Spinal cord (tissue), 9 donors: ENCODE measurements at regions not wholly inside any gene's neighbourhood (a gene's known extent, or its start where the extent isn't known, plus 50 kb on each side); places are given as distances from the start of the nearest gene placed in this dataset.
A peak's percentile ranks its signal among the peaks of the same experiment; 100 is the strongest.

Experiments
- DNase-seq, 6 donors: peaks; one replicate each; pipeline versions ENCODE4 v3.0.0 to v3.0.0-alpha.2; 2013 to 2015; ENCODE audit warnings: low spot score in 6 of 6, low read depth in 4 of 6
- H3K27ac ChIP-seq: one replicate; pipeline ENCODE4 v1.5.1; 2013; ENCODE audit warnings: low read depth, low read length, control low read depth
- H3K27me3 ChIP-seq: one replicate; pipeline ENCODE4 v1.6.1; 2013; ENCODE audit warnings: low read length; ENCODE audit not compliant: control insufficient read depth, insufficient read depth
- H3K36me3 ChIP-seq: one replicate; pipeline ENCODE4 v1.6.1; 2013; ENCODE audit warnings: low read length; ENCODE audit not compliant: control insufficient read depth, insufficient read depth
- H3K4me1 ChIP-seq: one replicate; pipeline ENCODE4 v1.6.1; 2013; ENCODE audit warnings: low read length; ENCODE audit not compliant: control insufficient read depth, insufficient read depth
- H3K4me3 ChIP-seq: one replicate; pipeline ENCODE4 v1.5.1; 2013; ENCODE audit warnings: low read depth, low read length, control low read depth
- H3K9me3 ChIP-seq: one replicate; pipeline ENCODE4 v1.6.1; 2013; ENCODE audit warnings: low read length; ENCODE audit not compliant: control insufficient read depth, insufficient read depth
- WGBS: methylation state at CpG from one replicate; pipeline ENCODE4 v1.1.5; 2013; ENCODE audit warnings: missing lambda C conversion rate; ENCODE audit not compliant: insufficient coverage; 5-methylcytosine and 5-hydroxymethylcytosine counted together
- donor health status: healthy.

DNA sequence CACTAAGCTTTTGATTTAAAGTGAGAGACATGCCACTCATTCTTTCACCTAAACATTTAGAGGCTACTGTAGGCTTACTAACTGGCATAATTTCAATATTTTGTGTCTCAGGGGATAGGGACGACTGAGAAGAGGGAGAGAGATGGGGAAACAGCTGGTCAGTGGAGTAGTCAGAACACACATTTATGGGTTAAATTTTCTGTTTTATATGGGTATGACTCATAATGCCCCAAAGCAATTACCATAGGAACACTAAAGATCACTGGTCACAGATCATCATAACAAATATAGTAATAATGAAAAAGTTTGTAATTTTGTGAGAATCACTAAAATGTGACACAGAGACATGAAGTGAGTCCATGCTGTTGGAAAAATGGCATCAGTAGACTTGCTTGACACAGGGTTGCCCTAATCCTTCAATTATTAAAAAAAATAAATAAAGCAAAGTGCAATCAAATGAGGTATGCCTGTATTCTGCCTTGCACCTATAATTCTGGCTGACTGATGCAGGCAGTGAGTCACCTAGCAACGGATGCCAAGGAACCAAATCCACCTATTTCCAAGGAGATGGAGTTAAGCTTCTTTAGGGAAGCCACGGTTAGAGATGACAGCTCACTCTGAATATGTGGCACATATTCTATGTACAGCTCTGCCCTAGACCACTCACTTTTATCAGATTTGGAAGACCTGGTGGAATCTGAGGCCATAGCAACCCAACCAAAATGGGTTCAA lies 166.1 kb downstream of the MARCHF11 start:
- Histone ChIP-seq H3K4me1 (no peaks in the 10 kb centered on the region), H3K4me3 (no peak overlapping the region), H3K27ac (no peak overlapping the region), H3K27me3 (no peaks in the 10 kb centered on the region), H3K9me3 (no peaks in the 10 kb centered on the region), H3K36me3 (no peaks in the 10 kb centered on the region)
- 83% methylated on average over 1 of the region's 3 CpGs for WGBS
- DNase-seq: no peak

DNA sequence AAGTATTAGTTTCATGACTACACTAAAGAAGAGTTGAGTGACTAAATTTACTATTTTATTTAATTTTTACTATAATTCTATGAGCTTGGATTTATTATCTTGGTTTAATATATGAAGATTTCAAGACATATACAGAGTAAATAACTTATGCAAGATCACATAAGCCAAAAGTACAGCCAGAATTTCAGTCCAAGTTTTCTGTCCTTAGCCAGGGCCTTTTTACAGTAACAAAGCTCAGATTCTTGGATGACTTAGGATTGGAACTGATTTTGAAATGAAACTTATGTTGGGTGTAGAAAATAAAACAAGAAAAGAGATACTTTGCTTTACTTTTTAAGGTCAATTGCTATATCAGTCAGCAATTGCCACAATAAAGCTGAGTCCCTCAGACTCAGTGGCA lies 170.3 kb downstream of the MARCHF11 start:
- Histone ChIP-seq H3K4me1 (no peaks in the 10 kb centered on the region), H3K9me3 (no peaks in the 10 kb centered on the region), H3K4me3 (no peak overlapping the region), H3K27ac (no peak overlapping the region), H3K36me3 (no peaks in the 10 kb centered on the region), H3K27me3 (no peaks in the 10 kb centered on the region)
- DNase-seq: no peak

DNA sequence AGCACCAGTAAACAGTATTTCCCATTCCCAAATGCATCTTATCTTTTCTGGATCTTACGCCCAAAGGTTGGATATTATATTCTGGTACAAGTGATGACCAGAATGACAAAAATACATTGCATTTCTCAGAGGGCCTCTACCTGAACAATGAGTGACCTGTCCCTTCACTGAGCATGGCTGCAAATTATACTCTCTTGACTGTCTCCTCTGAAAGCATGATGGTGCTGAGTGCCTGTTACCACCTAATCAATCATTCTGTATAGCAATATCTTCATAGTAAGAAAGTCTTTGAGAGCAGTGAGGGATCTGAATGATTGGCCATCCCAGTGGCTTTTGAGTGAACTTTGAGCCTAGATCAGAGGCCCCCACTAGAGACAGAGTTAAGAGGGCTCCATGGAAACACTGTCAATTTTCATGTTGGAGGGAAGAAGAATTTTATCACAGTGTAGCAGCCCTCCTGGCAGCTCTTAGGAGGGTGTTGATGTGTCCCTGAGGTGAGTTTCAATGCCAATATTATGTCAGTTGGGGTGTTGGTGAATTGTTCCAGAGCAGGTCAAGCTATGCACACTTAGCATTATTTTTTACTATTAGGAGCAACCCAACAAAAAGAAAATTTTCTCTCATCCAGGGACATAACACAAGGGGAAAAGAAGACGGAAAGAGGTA lies 171.7 kb downstream of the MARCHF11 start:
- no peak overlapping the region for H3K4me3 ChIP-seq
- H3K4me1 ChIP-seq: no peaks in the 10 kb centered on the region
- no peaks in the 10 kb centered on the region for H3K36me3 ChIP-seq
- no CpG with 5 or more reads among the region's 2 CpGs for WGBS
- no peaks in the 10 kb centered on the region for H3K9me3 ChIP-seq
- DNase-seq: no peak
- no peaks in the 10 kb centered on the region for H3K27me3 ChIP-seq
- no peak overlapping the region for H3K27ac ChIP-seq

DNA sequence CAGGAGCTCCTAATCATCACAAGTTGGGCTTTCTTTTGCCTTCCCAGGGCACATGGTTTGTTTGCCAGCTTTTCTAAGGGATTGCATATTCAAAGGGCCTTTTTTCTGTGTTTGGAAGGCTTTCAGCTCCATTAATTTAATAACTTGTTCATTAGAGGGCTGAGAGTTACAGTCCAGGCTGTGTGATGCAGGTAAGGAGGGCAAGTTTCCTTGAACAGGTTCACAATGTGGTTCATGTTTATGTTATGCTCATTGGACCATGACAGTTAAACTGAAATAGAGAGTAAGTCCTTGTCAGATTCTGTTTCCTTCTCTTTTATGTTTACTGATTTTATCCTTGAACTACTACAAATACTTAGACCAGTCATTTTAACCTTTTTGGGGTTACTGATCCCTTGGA lies 174.4 kb downstream of the MARCHF11 start:
- Histone ChIP-seq H3K9me3 (no peaks in the 10 kb centered on the region), H3K36me3 (no peaks in the 10 kb centered on the region), H3K4me3 (no peak overlapping the region), H3K27ac (no peak overlapping the region), H3K27me3 (no peaks in the 10 kb centered on the region), H3K4me1 (no peaks in the 10 kb centered on the region)
- DNase-seq: peak in 1 of 6 donors; percentile 5

DNA sequence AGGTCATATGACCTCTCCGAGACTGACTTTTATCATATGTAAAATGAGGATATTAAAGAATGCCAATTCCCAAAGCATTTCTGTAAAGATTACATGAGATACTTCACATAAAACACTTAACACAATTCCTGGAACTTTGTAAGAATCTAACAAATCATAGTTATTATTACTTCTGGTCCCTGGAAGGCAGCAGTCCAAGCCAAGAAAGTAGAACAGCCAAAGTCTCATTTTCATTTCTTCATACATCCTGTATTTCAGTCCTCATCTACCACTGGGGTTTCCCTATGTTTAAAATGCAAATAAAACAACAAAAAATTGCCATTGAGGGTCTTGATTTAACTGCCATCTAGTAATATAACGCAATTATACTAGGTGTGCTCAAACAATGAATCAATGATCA lies 179.5 kb downstream of the MARCHF11 start:
- H3K27ac ChIP-seq: no peak overlapping the region
- H3K27me3 ChIP-seq: no peaks in the 10 kb centered on the region
- no peaks in the 10 kb centered on the region for H3K9me3 ChIP-seq
- no peak overlapping the region for H3K4me3 ChIP-seq
- no peaks in the 10 kb centered on the region for H3K4me1 ChIP-seq
- DNase-seq: no peak
- no peaks in the 10 kb centered on the region for H3K36me3 ChIP-seq
- 75% methylated on average over 1 of the region's 2 CpGs for WGBS

DNA sequence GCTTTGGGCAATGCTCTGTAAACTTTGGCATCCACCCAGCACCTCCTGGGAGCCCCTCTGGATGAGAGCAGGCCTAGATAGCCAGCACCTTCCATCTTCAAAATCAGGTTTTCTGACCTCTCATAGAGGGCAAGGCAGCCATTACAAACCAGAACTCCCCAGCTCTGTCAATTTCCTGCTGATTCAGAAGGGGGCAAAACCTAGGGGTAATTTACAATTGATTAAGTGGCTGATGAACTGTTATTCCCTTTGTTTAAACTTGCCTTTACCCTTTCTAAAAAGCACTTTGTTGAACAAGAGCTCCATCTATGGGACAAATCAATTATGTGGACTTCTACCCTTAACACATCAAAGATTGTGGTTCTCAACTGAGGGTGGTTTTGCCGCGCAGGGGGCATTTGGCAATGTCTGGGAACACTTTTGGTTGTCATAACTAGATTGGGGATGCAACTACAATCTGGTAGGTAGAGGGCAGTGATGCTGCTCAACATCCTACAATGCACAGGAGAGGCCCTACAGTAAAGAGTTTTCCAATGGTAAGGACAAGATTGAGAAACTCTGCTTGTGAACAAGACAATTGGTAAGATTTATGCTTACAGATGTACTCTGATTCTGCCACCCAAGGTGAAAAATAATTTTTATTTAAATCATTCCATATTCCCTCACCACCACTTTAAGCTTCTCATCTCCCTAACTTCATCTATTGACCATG lies 184.1 kb downstream of the MARCHF11 start:
- H3K9me3 ChIP-seq: peaks cover 5% of the 10 kb centered on the region
- H3K36me3 ChIP-seq: no peaks in the 10 kb centered on the region
- WGBS: no CpG with 5 or more reads among the region's 2 CpGs
- DNase-seq: peak in 4 of 6 donors; percentile 4 to 61 (median 28)
- no peaks in the 10 kb centered on the region for H3K27me3 ChIP-seq
- H3K4me3 ChIP-seq: no peak overlapping the region
- H3K4me1 ChIP-seq: no peaks in the 10 kb centered on the region
- no peak overlapping the region for H3K27ac ChIP-seq

DNA sequence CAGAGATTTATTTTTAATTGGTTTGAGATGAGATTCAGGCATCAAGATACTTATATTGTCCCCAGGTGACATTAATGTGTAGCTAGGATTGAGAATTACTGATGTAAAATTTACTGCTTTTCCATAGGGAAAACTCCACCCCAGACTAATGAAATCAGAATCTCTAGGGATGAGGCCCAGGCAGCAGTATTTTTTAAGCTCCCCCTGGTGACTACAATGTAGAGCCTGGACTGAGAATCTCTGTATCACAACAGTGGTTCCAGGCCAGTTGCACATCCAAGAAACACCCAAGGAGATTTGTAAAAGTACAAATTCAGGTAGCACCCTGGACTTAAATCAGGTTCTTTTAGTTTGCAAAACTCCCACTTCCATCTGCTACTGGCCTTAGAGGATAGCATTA lies 185.7 kb downstream of the MARCHF11 start:
- no peak for DNase-seq
- Histone ChIP-seq H3K4me3 (no peak overlapping the region), H3K27ac (no peak overlapping the region), H3K4me1 (no peaks in the 10 kb centered on the region), H3K27me3 (no peaks in the 10 kb centered on the region), H3K36me3 (no peaks in the 10 kb centered on the region), H3K9me3 (peaks cover 5% of the 10 kb centered on the region)

DNA sequence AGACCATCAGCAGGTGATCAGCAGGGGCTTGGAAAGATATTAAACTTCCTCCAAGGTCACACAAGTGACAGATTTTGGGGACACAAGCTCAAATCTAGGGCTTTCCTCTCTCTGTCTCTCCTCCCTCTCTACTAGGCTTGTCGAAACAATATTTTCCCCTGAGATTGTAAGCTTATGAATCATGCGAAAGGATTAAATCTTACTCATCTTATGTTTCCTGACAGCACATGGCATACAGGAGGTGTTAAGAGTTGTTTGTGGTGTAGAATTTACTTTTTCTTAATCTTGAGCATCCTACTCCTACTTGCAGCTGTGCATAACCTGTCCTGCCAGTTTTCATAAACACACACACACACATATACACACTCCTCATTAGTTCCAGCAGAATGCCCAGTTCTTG lies 186.3 kb downstream of the MARCHF11 start:
- Histone ChIP-seq H3K36me3 (no peaks in the 10 kb centered on the region), H3K4me1 (no peaks in the 10 kb centered on the region), H3K27me3 (no peaks in the 10 kb centered on the region), H3K4me3 (no peak overlapping the region), H3K9me3 (peaks cover 5% of the 10 kb centered on the region), H3K27ac (no peak overlapping the region)
- no peak for DNase-seq
- whole genome bisulfite sequencing: no CpG with 5 or more reads among the region's 2 CpGs

DNA sequence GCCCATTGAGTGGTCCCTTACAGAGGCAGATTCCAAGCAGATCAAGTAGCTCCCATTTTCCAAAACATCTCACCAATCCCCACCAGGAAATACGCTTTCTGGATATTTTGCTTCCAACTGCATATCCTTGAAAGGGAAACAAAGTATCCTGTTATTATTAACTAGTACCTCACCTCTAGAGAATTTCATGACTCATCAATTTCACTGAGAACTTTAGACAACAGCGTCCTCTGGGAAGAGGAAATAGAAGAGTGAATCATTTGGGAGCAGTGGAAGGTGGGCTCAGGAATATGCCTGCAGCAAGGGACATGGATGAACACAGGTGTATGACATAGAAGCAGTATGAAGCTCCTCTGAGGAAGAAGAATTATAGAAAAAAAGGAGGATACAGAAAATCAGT lies 186.7 kb downstream of the MARCHF11 start:
- Histone ChIP-seq H3K36me3 (no peaks in the 10 kb centered on the region), H3K27ac (no peak overlapping the region), H3K4me1 (no peaks in the 10 kb centered on the region), H3K9me3 (peaks cover 5% of the 10 kb centered on the region), H3K4me3 (no peak overlapping the region), H3K27me3 (no peaks in the 10 kb centered on the region)
- DNase-seq: no peak
- WGBS: 100% methylated on average over 1 of the region's 2 CpGs

DNA sequence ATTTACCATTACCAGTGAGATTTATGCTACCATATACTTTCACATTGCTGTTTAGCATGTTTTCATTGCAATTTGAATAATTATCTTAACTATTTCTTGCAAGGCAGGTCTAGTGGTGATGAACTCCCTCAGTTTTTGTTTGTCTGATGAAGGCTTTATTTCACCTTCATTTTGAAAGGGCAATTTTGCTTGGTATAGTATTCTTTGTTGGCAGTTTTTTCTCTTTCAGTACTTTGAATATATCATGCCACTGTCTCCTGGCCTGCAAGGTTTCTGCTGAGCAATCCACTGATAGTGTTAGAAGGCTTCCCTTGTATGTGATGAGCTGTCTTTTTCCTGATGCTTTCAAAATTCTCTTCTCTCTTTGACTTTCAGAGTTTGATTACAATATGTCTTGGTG lies 188.0 kb downstream of the MARCHF11 start:
- Histone ChIP-seq H3K4me3 (no peak overlapping the region), H3K4me1 (no peaks in the 10 kb centered on the region), H3K27me3 (no peaks in the 10 kb centered on the region), H3K36me3 (no peaks in the 10 kb centered on the region), H3K9me3 (peaks cover 5% of the 10 kb centered on the region), H3K27ac (no peak overlapping the region)
- no peak for DNase-seq
